ENCODE measurements at regions not wholly inside any gene's neighbourhood (a gene's known extent, or its start where the extent isn't known, plus 50 kb on each side); places are given as distances from the start of the nearest gene placed in this dataset.
A peak's percentile ranks its signal among the peaks of the same experiment; 100 is the strongest.

DNA sequence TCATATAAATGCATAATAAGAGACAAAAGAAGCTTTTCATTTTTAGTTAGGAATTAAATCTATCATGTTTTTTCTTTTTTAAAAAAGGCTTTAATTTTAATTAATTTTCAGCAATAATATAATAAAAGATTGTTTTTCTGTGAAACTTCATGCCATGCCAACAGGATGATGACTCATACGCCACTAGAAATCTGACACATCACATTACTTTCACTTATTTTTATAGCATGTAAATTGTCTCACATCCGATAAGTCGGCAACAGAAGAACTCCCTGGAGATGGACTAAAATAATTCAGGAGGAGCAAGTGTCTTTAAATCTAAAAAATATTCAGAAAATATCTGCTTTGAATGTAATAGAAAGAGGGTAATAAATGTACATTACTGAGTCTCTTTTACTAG is 1024.2 kb upstream of the ACVR2A start:
- no peak for DNase-seq (ENCODE audit: low spot score)

DNA sequence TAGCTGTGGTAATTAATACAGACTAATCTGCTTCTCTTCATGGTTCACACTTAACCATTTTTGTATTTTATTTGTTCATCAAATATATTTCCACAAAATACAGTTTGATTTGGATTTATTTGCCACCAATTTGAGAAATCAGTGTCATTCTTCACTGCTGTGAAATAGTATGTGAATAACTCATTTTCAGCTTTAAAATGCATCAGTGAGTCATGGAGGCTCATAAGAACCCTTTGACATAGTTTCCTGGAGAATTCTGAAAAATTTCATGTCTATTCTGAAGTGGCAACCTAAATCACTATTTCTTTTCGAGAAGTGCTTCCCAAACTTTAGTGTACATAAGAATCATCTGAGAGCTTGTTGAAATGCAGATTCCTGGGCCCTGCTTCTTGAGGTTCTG is 1026.7 kb upstream of the ACVR2A start:
- no peak for DNase-seq (ENCODE audit: low spot score)

DNA sequence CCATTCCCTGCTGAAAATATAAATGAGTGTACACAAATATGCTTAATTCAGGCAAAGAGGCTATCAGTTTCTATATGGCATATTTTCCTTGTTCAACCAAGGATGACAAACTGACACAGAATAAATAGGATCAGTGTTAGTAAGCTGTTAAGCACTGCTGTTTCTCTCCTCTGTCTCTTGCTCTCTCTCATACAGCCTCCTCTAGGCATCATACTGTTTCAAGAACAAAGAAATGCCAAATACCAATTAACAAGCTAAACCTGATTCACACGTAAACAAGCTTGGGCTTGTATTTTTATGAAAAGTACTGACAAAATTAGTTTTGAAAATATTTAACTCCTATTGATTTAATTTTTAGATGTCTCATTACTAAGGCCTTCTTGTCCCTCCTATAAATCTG is 1027.2 kb upstream of the ACVR2A start:
- DNase-seq (ENCODE audit: low spot score) = no peak

DNA sequence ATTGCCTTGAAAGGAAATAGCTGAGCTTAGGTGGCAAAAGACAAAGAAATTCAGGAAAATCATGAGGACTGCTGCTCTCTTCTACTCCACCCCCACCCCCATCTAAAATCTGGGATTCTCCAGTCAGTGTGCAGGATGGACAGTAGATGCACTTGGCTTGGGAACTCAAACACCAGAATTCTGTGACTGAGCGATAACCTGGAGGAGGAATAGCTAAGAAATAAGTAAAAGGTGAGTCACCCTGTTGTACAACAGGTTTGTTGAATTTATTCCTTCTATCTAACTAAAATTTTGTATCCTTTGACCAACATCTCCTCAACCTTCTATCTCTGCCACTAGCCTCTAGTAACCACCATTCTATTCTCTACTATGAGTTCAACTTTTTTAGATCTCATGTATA is 1029.9 kb upstream of the ACVR2A start:
- no peak for DNase-seq (ENCODE audit: low spot score)

DNA sequence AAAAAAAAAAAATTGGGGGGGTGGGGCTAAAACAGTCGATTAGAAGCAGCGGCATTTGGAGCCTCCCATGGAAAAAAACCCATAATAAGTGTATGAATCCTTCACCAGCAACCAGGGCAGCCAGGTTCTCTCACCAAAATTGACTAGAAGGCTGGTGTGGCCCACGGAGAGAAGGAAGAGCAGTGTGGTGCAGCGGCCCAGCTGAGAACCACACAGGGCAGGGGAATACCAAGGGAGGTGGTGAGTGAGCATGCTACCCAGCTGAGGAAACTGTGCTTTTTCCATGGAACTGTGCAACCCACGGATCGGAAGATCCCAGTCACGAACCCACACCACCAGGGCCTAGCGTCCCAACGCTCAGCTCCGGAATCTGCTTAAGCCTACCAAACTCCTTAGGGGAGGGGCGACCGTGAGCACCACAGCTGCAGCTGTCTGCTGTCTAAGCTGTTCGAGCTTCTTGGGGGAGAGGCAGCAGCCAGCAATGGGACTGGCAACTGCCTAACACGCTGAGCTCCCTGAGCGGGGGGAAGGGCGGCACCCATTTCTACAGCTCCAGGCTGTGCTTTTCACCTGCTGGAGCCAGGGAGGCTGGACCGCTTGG is 1037.2 kb upstream of the ACVR2A start:
- DNase-seq (ENCODE audit: low spot score) = no peak

DNA sequence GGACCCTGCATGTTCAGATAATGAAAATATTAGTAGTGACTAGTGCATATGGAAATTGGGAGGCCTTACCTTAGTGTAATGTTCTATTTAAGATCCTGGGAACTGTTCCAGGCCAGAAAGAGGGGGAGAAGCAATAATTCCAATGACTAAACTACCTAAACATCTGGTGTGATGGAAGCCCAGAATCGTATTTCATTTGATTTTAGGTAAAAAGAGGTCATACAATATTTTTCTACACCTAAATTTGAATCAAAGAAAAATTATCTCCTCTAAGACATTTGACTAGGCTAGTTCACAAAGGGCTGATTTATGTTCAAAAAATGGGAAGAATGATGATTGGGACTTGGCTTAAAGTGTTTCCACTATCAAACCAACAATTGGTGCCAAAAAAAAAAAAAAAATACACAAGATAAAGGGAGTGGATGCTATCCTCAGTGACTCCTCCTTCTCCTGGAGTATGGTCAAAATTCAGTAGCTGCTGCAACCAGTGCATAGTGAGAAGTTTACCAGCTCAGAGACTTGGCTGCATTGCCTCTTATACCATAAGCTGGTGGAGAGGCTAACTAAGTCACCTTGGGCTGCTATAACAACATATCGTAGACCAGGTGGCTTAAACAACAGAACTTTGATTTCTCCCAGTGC is 1038.3 kb upstream of the ACVR2A start:
- no peak for DNase-seq (ENCODE audit: low spot score)

DNA sequence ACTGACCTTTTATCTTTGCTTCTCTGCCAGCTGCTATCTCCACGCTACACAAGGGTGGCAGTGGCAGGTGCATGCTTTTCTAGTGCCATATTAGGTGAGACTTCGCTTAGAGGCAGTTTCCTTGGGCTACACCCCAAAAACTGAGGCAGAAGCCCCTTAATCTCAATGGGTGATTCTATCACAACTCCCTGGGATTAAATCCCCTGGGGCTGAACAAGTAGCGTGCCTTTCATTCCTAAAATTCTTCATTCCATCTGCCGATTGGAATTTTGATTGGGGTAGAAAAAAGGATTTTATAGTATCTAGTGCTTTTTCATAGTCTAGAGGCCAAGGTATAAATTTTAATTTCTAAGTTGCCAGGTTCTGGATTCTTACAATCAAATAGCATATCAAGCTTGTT is 1040.5 kb upstream of the ACVR2A start:
- DNase-seq (ENCODE audit: low spot score) = no peak

DNA sequence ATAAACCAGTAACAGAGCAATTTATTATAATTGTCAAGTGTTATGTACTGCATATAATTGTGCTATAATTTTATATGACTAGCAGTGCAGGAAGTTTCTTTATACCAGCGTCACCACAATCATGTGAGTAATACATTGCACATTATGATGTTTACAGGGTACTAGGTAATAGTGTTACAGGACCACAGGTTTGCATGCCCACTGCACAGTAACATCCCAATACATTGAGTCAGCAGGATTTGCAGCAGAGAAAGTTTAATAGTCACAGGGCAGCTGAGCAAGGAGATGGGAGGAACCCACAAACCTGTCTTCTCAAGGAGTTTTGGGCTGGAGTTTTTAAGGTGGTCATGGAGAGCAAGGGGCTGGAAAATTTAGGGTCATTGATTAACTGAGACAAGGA is 1042.9 kb upstream of the ACVR2A start:
- no peak for DNase-seq (ENCODE audit: low spot score)

DNA sequence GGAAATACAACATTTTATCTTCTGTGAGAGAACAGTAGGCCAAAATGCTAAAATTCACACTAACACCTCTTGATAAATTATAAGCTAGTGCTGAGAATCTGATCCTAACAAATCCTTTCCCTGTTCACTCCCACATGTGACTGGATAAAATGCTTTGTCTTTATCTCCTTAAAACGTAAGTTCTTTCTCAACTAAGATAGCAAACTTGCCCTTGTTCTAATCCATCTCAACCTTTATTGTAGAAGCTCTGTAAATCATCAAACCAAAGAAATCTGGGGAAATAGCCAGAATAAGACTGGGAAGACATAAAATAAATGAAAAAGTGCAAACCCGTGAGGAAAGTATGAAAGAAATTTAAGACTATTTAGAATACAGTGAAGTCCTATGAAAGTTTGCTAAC is 1058.4 kb upstream of the ACVR2A start:
- DNase-seq (ENCODE audit: low spot score) = no peak

DNA sequence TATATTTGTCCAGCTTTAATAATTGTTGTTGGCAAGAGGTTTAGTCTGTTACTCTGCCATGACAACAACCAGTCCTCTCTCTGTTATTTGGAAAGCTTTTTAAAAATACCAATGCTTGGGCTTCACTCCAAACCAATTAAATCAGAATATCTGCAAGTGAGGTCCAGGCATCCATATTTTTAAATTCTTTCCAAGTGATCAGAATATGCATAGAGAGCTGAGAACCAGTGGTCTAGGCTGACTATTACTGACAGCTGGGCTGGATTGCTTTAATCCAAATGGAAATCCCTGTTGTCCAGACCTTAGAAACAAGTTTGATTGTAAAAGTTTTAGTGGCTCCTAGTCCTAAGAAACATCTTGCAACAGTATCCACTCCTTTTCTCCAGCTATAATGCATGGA is 1059.7 kb upstream of the ACVR2A start:
- no peak for DNase-seq (ENCODE audit: low spot score)

DNA sequence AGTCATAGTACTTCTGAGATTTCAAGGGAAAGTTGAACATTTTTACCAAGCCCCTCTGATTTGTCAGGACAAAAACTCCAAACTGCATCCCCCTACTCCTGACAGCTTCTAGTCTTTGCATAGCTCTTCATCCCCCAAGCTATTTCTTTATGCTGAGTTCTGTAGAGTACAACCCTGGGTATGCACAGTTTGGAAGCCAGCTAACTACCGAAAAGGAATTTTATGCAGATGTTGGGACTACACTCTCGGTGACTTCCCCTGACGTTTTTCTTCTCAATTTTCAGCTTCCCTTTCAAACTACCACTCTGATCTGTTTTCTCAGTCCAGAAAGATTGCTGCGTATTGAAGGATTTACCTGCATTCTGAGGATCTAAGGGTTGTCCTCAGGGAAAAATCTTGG is 1060.2 kb upstream of the ACVR2A start:
- DNase-seq (ENCODE audit: low spot score) = no peak

DNA sequence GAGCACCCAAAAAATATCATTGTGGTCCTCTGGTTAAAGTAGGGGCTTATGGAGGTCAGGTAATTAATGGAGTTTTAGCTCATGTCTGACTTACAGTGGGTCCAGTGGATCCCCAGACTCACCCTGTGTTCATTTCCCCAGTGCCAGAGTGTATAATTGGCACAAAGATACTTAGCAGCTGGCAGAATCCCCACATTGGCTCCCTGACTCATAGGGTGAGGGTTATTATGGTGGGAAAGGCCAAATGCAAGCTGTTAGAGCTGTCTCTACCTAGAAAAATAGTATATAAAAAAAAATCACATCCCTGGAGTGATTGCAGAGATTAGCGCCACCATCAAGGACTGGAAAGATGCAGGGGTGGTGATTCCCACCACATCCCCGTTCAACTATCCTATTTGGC is 1067.6 kb upstream of the ACVR2A start:
- no peak for DNase-seq (ENCODE audit: low spot score)

DNA sequence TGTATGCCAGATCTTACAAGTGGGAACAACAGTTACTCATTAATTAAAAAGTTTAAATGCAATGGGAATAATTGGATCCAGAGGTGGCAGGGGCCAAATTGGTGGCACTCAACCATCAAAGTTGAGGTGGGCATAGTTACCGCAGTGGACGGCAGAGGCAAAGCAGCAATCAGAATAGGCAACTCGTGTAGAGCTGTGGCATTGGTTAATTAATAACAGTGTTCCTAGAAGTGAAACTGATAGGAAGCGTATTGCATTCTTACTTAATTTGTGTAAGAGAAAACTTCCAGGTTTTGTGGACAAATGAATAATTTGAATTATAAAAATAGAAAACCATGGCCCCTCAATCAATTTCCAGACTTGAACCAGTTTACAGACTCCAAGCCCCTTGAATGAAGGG is 1068.2 kb upstream of the ACVR2A start:
- DNase-seq (ENCODE audit: low spot score) = no peak

DNA sequence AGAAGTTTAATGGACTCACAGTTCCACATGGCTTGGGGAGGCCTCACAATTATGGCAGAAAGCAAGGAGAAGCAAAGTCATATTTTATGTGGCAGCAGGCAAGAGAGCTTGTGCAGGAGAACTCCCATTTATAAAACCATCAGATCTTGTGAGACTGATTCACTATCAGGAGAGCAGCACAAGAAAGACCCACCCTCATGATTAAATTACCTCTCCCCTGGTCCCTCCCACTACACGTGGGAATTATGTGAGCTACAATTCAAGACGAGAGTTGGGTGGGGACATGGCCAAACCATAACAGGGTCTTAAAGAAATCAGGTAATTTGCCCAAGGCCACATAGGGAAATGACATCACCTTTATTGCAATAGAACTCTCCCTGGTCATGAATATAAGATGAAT is 1073.3 kb upstream of the ACVR2A start:
- no peak for DNase-seq (ENCODE audit: low spot score)

DNA sequence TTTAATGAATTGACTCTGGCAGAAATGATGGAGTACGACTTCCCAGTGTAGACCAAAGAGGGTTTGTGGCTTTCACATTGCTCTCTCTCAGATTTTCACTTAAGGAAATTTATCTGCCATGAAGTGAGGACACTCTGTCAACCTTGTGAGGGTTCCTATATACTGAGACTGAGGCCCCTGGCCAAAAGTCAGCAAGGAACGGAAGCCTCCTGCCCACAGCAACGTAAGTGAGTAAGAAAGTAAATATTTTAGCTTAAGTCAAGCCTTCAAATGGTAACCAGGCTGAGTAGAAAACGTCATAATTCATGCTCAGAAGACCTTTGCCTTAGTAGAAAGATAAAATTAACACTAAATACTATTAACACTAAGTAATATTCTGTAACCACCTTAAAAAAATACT is 1080.5 kb upstream of the ACVR2A start:
- no peak for DNase-seq (ENCODE audit: low spot score)

DNA sequence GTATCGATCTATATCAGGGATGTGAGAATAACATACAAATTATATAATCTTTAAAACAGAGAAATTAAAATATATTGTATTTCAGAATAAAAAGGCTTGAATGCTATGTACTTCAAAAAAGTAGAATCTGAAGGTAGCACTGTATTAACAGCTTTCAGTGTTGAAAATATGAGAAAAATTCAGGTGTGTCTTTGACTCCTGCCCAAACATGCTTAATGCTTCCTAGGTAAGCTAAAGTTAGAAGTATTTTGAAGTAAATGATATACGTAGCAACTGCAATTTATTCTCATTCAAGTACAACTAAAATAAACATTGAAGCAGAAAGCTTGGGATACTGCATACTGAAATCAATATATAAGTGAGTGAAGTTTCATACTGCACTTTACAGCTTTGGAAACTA is 1082.0 kb upstream of the ACVR2A start:
- DNase-seq (ENCODE audit: low spot score) = no peak

DNA sequence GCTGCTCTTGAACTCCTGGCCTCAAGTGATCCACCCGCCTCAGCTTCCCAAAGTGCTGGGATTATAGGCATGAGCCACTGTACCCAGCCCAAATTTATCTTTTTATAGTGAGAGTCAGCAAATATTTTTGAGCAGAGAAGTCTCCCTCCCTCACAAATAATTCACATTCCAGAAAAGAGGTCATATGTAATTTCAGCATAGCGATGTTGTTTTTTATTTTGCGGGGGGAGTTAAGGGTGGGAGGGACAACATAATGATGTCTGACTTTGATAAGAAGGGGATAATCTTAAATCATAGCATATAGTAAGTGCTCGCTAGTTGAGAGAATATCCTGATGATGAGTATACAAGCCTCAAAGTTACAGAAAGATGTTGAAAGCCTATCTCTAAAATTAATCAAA is 1090.2 kb upstream of the ACVR2A start:
- no peak for DNase-seq (ENCODE audit: low spot score)

DNA sequence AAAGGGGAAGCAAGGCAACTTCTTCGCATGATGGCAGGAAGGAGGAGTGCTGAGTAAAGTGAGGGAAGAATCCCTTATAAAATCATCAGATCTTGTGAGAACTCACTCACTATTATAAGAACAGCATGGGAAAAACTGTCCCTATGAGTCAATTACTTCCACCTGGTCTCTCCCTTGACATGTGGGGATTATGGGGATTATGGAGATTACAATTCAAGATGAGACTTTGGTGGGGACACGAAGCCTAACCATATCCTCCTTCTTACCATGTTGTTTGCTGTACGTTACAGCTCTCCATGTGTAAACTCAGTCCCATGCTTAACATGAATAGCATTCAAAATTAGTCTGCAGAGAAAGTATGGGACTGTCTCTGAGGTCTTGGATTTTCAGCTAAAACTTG is 1096.8 kb upstream of the ACVR2A start:
- no peak for DNase-seq (ENCODE audit: low spot score)

DNA sequence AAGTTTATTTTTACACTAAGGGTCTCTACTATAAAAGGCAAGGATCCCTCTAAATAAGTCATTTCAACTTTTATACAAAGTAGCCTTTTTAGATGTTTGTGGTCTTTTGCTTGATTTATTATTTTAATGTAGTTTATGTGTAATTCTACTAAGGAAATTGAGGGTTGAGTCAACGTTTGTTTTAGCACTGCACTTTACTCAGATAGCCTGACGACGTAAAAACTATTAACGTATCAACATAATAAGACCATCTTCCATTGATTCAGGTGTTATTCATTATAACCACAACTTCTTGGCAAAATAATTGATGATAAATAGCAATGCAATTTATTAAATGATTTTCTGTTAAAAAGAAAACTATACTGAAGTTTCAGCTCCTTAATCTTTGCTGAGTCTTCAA is 1103.6 kb upstream of the ACVR2A start:
- DNase-seq (ENCODE audit: low spot score) = no peak

DNA sequence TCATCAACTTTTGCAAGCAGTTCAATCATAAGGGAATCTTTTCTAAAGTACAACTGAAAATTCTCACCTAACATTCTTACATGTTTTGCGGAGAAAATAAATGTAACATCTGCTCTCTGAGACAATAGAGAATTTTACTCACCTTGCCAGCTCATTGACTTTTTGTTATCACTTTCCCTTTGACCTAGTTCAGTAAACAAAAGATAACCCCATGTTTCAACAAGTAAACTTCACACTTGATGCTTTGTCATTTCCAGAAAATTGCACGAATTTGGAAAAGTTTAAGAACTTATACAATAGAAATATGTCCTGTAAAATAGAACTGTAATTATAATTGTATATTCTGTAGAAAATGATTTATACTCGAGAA is 1110.0 kb upstream of the ACVR2A start:
- no peak for DNase-seq (ENCODE audit: low spot score)

DNA sequence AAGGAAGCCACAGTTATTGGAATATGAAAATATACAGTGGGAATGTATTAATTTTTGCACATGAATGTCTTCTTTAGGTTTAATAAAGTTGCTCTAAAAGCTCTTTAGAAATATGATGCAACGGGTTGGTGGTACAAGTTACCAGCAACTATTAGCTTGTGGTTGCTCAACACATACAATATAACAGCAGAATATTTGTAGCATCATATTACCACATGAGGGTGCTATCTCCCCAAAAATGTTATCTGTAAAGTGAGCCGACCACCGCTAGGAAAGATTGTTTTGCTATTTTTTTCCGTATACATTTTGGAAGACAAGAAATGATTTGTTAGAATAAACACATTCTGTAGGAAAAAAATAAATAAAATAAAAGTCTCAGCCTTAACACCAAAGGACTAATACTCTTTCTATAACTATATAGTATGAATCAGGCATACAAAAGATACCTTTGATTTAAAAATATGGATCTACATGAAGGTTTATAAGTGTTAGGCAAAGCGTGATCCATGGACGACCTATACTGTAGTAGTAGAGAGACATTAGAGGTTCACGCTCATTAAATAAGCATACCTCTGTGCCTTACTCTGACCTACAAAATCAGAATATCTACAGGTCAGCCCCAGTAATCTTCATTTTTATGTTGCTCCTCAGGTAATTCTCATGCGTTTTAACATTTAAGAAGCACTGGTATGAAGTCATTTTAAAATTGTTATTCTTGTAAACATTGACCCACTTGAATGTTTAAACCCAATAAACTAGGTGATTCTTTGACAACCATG is 1110.6 kb upstream of the ACVR2A start:
- DNase-seq (ENCODE audit: low spot score) = peak; percentile 41

DNA sequence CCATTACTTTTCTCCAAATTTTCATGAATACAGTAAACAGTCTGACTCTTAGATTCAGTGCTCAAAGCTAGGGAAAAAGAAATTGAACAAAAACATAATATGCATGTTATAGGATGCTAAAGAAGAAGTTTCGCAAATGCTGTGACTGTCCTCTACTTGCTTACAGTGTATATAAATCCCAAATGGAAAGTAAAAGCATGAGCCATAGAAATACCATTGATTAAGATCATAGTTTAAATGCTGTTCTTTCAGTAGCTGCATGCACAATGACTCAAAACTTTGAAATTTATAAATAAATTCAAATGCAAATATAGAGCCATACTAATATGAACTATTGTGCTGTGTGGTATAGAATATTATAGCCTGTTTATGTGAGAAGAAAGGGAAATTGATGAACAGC is 1113.9 kb upstream of the ACVR2A start:
- DNase-seq (ENCODE audit: low spot score) = no peak

DNA sequence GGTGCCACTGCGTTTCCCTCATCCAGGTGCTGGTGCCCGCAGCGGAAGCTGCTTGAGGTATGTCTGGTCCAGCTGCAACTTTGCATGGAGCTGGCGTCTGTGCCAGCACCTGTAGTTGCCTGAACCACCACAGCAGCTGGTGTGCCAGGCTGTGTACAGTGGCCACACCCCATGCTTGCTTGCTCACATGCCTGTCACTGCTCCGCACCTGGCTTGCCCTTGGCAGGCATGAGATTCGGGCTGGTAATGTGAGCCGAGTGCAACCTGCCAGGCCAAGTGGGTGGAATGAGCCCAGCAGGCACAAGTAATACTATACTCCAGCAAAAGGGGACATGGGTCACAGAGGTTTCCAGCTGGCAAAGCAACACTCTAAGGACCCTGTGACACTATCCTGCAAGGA is 1123.3 kb upstream of the ACVR2A start:
- no peak for DNase-seq (ENCODE audit: low spot score)

Data from SK-N-DZ (cell line).